ENCODE measurements at regions not wholly inside any gene's neighbourhood (a gene's known extent, or its start where the extent isn't known, plus 50 kb on each side); places are given as distances from the start of the nearest gene placed in this dataset.

DNA sequence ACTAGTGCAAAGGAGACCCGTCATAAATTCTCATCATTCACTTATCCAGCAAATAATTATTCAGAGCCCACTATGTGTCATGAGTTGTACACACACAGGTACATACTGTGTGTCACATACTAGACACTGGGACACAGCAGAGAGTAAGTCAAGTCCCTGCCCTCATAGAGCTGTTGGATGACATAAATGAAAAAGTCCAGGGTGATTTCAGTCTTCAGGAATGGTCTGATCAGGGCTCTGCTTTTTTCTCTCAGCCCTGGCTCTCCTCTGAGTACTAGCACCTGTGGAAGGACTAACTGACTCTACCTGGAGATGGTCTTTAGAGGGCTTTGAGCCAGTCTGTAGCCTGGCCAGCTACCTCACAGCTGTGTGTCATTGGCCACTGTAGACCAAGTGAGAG is 198.0 kb upstream of the LEF1 start:
- no peaks in the 10 kb centered on the region for H4K20me1 ChIP-seq (ENCODE audit: insufficient read depth, low read length)
- H3K27me3 ChIP-seq (ENCODE audit: control insufficient read depth in 2 of 2, insufficient read depth in 2 of 2, low read length in 2 of 2), result no peaks in the 10 kb centered on the region
- Mint-ChIP-seq H3K9me3 (peaks cover 0 to 4% (median 0%) of the 10 kb centered on the region in 7 donors), H3K36me3 (no peaks in the 10 kb centered on the region), H3K27me3 (ENCODE audit: low read depth in 3 of 3) (peaks cover 0 to 7% (median 3%) of the 10 kb centered on the region in 3 donors), H3K4me3 (no peak overlapping the region), H3K27ac (no peak overlapping the region), H3K4me1 (no peaks in the 10 kb centered on the region)
- H3K36me3 ChIP-seq (replicated peaks in 1 of 2; ENCODE audit: control insufficient read depth in 1 of 2, insufficient read depth in 2 of 2, low read length in 2 of 2), result no peaks in the 10 kb centered on the region
- DNase-seq, result no peak
- TF ChIP-seq, protein P1, sequence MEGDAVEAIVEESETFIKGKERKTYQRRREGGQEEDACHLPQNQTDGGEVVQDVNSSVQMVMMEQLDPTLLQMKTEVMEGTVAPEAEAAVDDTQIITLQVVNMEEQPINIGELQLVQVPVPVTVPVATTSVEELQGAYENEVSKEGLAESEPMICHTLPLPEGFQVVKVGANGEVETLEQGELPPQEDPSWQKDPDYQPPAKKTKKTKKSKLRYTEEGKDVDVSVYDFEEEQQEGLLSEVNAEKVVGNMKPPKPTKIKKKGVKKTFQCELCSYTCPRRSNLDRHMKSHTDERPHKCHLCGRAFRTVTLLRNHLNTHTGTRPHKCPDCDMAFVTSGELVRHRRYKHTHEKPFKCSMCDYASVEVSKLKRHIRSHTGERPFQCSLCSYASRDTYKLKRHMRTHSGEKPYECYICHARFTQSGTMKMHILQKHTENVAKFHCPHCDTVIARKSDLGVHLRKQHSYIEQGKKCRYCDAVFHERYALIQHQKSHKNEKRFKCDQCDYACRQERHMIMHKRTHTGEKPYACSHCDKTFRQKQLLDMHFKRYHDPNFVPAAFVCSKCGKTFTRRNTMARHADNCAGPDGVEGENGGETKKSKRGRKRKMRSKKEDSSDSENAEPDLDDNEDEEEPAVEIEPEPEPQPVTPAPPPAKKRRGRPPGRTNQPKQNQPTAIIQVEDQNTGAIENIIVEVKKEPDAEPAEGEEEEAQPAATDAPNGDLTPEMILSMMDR (IDR thresholded peaks at IDR 0.05), result no peak
- WGBS (ENCODE audit: insufficient coverage), result no CpG with 5 or more reads among the region's 1 CpG
- H3K9ac ChIP-seq (ENCODE audit: insufficient read depth, low read length, poor library complexity, severe bottlenecking), result no peak overlapping the region
- intact Hi-C loops (cut with micrococcal nuclease), result no loop called here
- no peak overlapping the region for H3K4me3 ChIP-seq (replicated peaks in 1 of 3; ENCODE audit: low read depth in 2 of 3, low read length in 3 of 3)
- H3K4me1 ChIP-seq (ENCODE audit: control insufficient read depth in 1 of 2, insufficient read depth in 2 of 2, low read length in 2 of 2), result no peaks in the 10 kb centered on the region
- H3K79me2 ChIP-seq (ENCODE audit: insufficient read depth, low read length), result no peaks in the 10 kb centered on the region
- no peak overlapping the region for H2AFZ ChIP-seq (ENCODE audit: insufficient read depth, low read depth, low read length, poor library complexity, severe bottlenecking)
- no peaks in the 10 kb centered on the region for H3K9me3 ChIP-seq (replicated peaks in 1 of 2; ENCODE audit: control insufficient read depth in 1 of 2, insufficient read depth in 1 of 2, low read length in 2 of 2)
- H3K27ac ChIP-seq (ENCODE audit: low read depth in 1 of 2, low read length in 2 of 2), result no peak overlapping the region
- H3K4me2 ChIP-seq (replicated peaks; ENCODE audit: extremely low read depth, low read length, poor library complexity, severe bottlenecking), result no peak overlapping the region

DNA sequence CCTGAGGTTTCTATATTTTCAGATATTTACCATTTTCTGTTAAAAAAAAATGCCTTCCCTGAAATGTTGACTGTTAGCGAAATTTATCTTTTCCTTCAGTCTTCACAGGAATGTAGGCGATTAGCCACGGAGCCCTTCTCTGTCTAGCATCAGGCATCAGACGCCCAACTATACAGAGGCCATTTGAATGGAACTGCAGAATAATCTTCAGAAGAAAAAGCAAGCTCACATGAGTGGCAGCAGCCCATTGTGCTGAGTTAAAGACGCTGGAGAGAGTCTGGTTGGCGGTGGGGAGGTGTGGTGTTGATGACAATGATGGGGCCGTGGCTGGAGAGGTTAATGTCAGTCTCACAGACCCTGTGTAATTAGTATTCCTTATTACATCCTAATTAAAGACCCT is 196.8 kb upstream of the LEF1 start:
- no peak overlapping the region for H3K4me3 Mint-ChIP-seq
- no peaks in the 10 kb centered on the region for H3K4me1 ChIP-seq (ENCODE audit: control insufficient read depth in 1 of 2, insufficient read depth in 2 of 2, low read length in 2 of 2)
- no peak overlapping the region for H3K9ac ChIP-seq (ENCODE audit: insufficient read depth, low read length, poor library complexity, severe bottlenecking)
- H3K27ac ChIP-seq (ENCODE audit: low read depth in 1 of 2, low read length in 2 of 2), result no peak overlapping the region
- no peaks in the 10 kb centered on the region for H3K36me3 Mint-ChIP-seq
- intact Hi-C loops (cut with micrococcal nuclease), result no loop called here
- no peaks in the 10 kb centered on the region for H3K4me1 Mint-ChIP-seq
- TF ChIP-seq, protein P1 (IDR thresholded peaks at IDR 0.05), result no peak
- no peaks in the 10 kb centered on the region for H3K79me2 ChIP-seq (ENCODE audit: insufficient read depth, low read length)
- H3K4me2 ChIP-seq (replicated peaks; ENCODE audit: extremely low read depth, low read length, poor library complexity, severe bottlenecking), result no peak overlapping the region
- 100% methylated on average over 3 of the region's 7 CpGs for WGBS (ENCODE audit: insufficient coverage)
- no peaks in the 10 kb centered on the region for H3K36me3 ChIP-seq (replicated peaks in 1 of 2; ENCODE audit: control insufficient read depth in 1 of 2, insufficient read depth in 2 of 2, low read length in 2 of 2)
- no peak overlapping the region for H3K4me3 ChIP-seq (replicated peaks in 1 of 3; ENCODE audit: low read depth in 2 of 3, low read length in 3 of 3)
- no peak overlapping the region for H3K27ac Mint-ChIP-seq
- DNase-seq, result no peak
- H2AFZ ChIP-seq (ENCODE audit: insufficient read depth, low read depth, low read length, poor library complexity, severe bottlenecking), result no peak overlapping the region
- H3K27me3 Mint-ChIP-seq (ENCODE audit: low read depth in 3 of 3), result peaks cover 4 to 7% (median 5%) of the 10 kb centered on the region in 3 donors
- H3K9me3 Mint-ChIP-seq, result peaks cover 0 to 2% (median 0%) of the 10 kb centered on the region in 7 donors
- H3K27me3 ChIP-seq (ENCODE audit: control insufficient read depth in 2 of 2, insufficient read depth in 2 of 2, low read length in 2 of 2), result peaks cover 0 to 1% of the 10 kb centered on the region in 2 donors
- no peaks in the 10 kb centered on the region for H4K20me1 ChIP-seq (ENCODE audit: insufficient read depth, low read length)
- no peaks in the 10 kb centered on the region for H3K9me3 ChIP-seq (replicated peaks in 1 of 2; ENCODE audit: control insufficient read depth in 1 of 2, insufficient read depth in 1 of 2, low read length in 2 of 2)
